Jurkat, Clone E6-1 (cell line): ENCODE measurements at regions not wholly inside any gene's neighbourhood (a gene's known extent, or its start where the extent isn't known, plus 50 kb on each side); places are given as distances from the start of the nearest gene placed in this dataset.
A peak's percentile ranks its signal among the peaks of the same experiment; 100 is the strongest.

Source experiments
- DNase-seq: peaks from one replicate; pipeline ENCODE4 v3.0.0-alpha.2; 2011; ENCODE audit warnings: low read depth, low spot score
- H3K4me3 ChIP-seq: 2 replicates; pipeline ENCODE4 v1.5.1; 2011; ENCODE audit warnings: mild to moderate bottlenecking, low read length, control low read depth, moderate library complexity

DNA sequence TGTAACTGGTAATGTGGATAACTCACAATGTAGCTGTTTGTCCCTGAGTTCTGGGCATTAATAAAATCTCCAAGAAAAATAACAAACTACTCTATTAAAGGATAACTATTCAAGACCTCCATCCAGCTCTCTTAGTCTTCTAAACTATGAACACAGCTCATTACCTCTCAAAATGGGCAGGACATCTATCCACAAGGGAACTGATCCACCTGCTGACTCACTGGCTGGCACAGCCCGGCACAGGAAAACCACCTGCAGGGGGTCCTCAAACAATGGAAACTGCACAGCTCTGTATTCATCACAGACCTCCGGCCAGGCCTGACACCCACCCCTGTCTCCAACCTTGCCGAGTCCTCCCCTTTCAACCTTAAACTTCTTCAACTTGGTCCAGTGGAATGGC, 255.4 kb downstream of the TJP1 start:
- no peak overlapping the region for H3K4me3 ChIP-seq
- no peak for DNase-seq

GRCh38 chr15:29563112-29563511, 259.2 kb downstream of the TJP1 start:
- no peak for DNase-seq
- no peak overlapping the region for H3K4me3 ChIP-seq

DNA sequence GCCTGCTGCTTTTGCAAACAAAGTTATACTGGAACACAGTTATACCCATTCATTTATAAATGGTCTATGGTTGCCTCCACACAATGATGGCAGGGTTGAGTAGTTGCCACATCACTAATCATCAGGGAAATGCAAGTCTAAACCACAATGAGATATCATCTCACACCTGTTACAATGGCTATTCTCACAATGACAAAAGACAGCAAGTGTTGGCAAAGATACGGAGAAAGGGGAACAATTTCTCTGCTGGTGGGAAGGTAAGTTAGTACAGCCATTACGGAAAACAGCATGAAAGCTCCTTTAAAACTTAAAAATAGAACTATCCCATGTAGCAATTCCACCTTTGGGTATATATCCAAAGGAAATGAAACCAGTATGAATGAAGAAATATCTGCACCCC, 261.4 kb downstream of the TJP1 start:
- peak; percentile 63 for DNase-seq

GRCh38 chr15:29558261-29558660, 264.0 kb downstream of the TJP1 start:
- DNase-seq, result no peak

More for the DNA sequence above, 261.4 kb downstream of the TJP1 start:
- H3K4me3 ChIP-seq, result no peak overlapping the region

DNA sequence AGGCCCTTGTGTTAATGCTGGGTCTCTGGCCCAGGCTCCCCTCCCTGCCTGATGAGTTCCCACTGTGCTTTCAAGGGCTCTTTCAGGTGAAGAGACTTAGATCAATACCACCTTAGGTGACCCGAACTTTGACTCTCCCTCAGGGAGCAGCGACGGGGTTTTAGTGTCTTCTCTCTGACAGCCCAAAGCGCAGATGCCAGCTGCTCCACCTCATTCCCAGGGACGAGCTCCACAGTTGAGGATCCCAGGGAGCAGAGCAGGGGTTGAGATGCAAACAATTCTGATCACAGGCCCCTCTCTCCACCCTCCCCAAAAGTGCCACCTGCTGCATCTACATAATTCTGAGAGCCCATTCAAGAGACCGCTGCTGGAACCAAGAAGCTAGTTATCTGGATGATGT, 265.1 kb downstream of the TJP1 start:
- no peak overlapping the region for H3K4me3 ChIP-seq
- DNase-seq, result no peak

More at GRCh38 chr15:29558261-29558660, 264.0 kb downstream of the TJP1 start:
- H3K4me3 ChIP-seq, result no peak overlapping the region

DNA sequence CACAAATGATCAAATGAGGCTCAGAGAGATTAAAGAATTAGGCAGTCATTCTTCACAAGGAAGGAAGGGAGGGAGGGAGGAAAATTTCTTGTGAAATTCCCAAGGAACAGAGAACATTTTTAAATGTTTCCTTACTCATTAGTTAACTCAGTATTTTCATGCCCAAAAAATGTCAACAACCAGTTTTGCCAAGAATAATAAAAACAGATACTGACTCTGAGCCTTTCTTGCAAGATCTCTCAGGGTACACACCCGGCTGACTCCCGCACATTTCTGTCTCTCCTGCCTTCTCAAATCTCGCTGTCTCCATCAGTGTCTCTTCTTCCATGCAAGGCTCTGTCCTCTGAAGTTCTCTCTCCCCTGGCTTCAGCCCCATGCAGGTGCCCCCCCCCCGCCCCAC, 265.9 kb downstream of the TJP1 start:
- no peak for DNase-seq
- H3K4me3 ChIP-seq, result no peak overlapping the region

- no peak overlapping the region for H3K4me3 ChIP-seq
- DNase-seq, result no peak
These were observed 267.7 kb downstream of the TJP1 start for GRCh38 chr15:29554531-29554930.

- H3K4me3 ChIP-seq, result no peak overlapping the region
- no peak for DNase-seq
These were observed 271.3 kb downstream of the TJP1 start for GRCh38 chr15:29550834-29551465.

GRCh38 chr15:29548006-29548405, 274.3 kb downstream of the TJP1 start:
- no peak for DNase-seq
- no peak overlapping the region for H3K4me3 ChIP-seq

- DNase-seq, result no peak
- no peak overlapping the region for H3K4me3 ChIP-seq
These were observed 275.0 kb upstream of the NSMCE3 start for GRCh38 chr15:29544513-29545128.

DNA sequence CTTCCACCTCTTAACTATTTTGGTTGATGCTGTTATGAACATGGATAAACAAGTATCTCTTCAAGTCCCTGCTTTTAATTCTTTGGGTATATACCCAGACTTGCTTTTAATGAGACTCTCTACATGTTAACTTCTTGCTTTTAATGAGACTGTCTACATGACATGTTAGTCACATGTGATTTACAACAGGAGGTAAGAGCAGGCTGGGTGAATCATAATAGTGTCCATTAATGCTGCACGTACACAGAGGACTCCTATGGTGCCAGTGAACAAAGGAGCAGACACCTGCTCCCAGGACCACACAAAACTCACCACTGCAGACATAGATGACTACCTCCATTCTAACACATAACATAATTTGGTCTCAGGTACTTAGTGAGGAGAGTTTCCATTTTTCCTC, 273.4 kb upstream of the NSMCE3 start:
- no peak overlapping the region for H3K4me3 ChIP-seq
- DNase-seq, result no peak

DNA sequence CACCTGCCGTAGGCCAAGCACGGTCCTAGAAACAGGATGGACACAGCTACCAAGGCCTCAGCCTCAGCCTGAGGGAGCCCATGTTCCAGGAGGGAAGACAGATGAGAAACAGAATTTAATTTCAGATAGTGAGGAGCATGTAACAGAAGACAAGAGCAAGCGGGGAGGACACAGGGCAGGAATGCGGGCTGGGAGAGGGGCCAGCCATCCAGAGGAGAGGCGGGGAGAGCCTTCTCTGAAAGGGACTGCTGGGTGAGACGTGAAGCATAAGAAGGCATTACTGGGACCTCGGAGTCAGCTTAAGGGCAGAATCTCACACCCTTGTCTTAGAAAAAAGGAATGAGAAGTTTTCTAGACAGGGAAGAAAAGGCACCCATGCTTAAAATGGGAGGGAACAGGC, 271.7 kb upstream of the NSMCE3 start:
- no peak overlapping the region for H3K4me3 ChIP-seq
- no peak for DNase-seq

GRCh38 chr15:29540479-29540878, 270.9 kb upstream of the NSMCE3 start:
- no peak overlapping the region for H3K4me3 ChIP-seq
- no peak for DNase-seq

GRCh38 chr15:29539736-29540135, 270.1 kb upstream of the NSMCE3 start:
- no peak overlapping the region for H3K4me3 ChIP-seq
- DNase-seq, result no peak

DNA sequence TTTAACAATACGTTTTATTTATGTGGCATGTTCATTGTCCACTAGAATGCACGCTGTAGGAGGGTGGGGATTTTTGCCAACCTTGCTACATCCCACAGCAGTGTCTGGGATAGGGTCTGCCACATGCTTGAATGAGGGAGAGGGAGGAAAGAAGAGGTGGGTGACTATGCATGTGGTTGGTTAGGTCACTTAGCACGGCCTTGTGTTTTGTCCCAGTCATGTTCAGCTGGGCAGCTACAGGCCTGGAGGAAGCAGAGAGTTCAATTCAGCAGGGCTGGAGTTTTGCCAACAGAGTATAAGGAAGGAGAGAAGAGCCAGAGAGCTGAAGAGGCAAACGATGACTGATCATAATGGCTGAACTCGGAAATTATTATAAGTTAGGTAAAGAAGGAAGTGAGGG, 268.4 kb upstream of the NSMCE3 start:
- DNase-seq, result no peak
- no peak overlapping the region for H3K4me3 ChIP-seq

GRCh38 chr15:29535952-29536351, 266.3 kb upstream of the NSMCE3 start:
- no peak overlapping the region for H3K4me3 ChIP-seq
- DNase-seq, result no peak

DNA sequence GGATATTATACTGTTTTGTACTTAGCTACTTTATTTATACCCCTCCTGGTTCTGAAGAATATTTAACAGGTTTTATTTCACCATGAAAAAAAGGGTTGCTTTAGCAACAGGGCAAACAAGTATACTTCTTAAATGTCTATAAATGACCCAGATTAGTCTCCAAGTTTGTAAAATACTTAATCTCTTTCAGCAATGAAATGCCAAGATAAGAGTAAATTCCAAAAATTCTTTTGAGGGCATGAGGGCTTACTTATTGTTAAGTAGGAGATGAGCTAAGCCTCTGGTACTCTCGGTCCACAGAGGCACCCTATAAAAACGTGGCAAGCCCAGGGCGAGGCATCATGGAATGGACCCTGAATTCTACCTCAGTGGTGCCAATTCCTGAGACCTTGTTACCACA, 264.8 kb upstream of the NSMCE3 start:
- no peak overlapping the region for H3K4me3 ChIP-seq
- DNase-seq, result no peak

DNA sequence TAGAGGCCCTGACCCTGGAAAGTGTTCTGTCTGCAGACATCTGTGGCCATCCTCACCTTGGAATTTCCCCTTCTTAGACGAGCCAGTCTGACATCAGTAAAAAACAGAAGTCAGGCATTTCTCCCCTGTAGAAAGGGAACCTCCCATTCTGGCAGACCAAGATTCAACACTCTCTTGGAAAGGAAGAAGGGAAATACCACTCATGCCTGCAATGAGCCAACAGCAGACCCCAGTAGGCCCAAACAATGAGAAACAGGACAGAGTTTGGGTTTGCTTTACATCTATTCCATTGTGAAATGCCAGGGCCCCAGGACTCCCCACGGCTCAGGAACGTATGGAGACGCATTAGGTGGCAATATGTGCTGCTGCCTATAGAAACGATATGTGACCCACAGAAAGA, 264.0 kb upstream of the NSMCE3 start:
- DNase-seq, result no peak
- no peak overlapping the region for H3K4me3 ChIP-seq

- no peak for DNase-seq
- no peak overlapping the region for H3K4me3 ChIP-seq
These were observed 262.7 kb upstream of the NSMCE3 start for GRCh38 chr15:29532296-29532695.

- no peak overlapping the region for H3K4me3 ChIP-seq
- DNase-seq, result no peak
These were observed 261.3 kb upstream of the NSMCE3 start for GRCh38 chr15:29530966-29531365.

DNA sequence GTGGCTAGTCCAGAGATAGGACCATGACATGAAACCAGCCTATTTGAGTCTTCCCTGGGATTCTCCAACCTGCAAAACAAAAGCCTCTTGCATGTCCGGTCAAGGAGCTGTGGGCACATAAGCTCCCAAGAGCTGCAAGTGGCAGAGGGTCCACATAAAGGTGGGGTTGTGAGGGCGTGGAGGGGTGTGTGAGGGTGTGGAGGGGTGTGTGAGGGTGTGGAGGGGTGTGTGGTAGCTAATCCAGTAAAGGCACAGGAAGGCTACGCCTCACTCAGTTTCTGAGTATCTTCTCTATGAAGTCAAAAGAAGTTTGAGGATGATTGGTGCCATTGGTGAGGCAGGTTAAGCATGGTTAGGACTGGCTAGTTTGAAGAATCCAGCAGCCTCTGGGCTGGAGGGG, 259.4 kb upstream of the NSMCE3 start:
- no peak for DNase-seq
- no peak overlapping the region for H3K4me3 ChIP-seq
